Spleen (tissue), 11 donors: ENCODE measurements at regions not wholly inside any gene's neighbourhood (a gene's known extent, or its start where the extent isn't known, plus 50 kb on each side); places are given as distances from the start of the nearest gene placed in this dataset.

Experiments used
- DNase-seq: peaks from one replicate; pipeline ENCODE4 v3.0.0-alpha.2; 2020
- H3K27ac ChIP-seq, 8 donors: fragments of 200-600 bp; sonication (generic) in 7 of 8; 1 replicate in 4 of 8; 2 replicates in 4 of 8; pipeline versions ENCODE4 v1.5.0 to v1.8.0; 2016 to 2021; ENCODE audit warnings: inconsistent platforms in 4 of 8, mild to moderate bottlenecking in 4 of 8, moderate library complexity in 1 of 8
- H3K27me3 ChIP-seq, 7 donors: fragments of 200-600 bp; sonication (generic) in 6 of 7; replicated peaks in 1 of 7; 1 replicate in 4 of 7; 2 replicates in 3 of 7; pipeline versions ENCODE4 v1.5.0 to v1.8.0; 2016 to 2021; ENCODE audit warnings: inconsistent platforms in 3 of 7, mild to moderate bottlenecking in 1 of 7
- H3K36me3 ChIP-seq, 6 donors: fragments of 200-600 bp; sonication (generic) in 5 of 6; 1 replicate in 4 of 6; 2 replicates in 2 of 6; pipeline versions ENCODE4 v1.5.0 to v1.8.0; 2016 to 2021; ENCODE audit warnings: inconsistent platforms in 2 of 6
- H3K4me1 ChIP-seq, 6 donors: fragments of 200-600 bp; sonication (generic) in 5 of 6; 1 replicate in 3 of 6; 2 replicates in 3 of 6; pipeline versions ENCODE4 v1.5.0 to v1.8.0; 2016 to 2021; ENCODE audit warnings: inconsistent platforms in 3 of 6
- H3K4me3 ChIP-seq, 8 donors: fragments of 200-600 bp; sonication (generic) in 7 of 8; 1 replicate in 4 of 8; 2 replicates in 4 of 8; pipeline versions ENCODE4 v1.5.0 to v1.8.0; 2016 to 2021; ENCODE audit warnings: inconsistent platforms in 4 of 8, mild to moderate bottlenecking in 4 of 8, moderate library complexity in 2 of 8
- H3K9me3 ChIP-seq, 8 donors: fragments of 200-600 bp; sonication (generic) in 7 of 8; 1 replicate in 4 of 8; 2 replicates in 4 of 8; pipeline versions ENCODE4 v1.5.0 to v1.8.0; 2016 to 2021; ENCODE audit warnings: inconsistent platforms in 4 of 8
- POLR2A ChIP-seq, 3 donors: fragments of 450-650 bp; IDR thresholded peaks; one replicate each; pipeline ENCODE4 v1.5.1; 2017; ENCODE audit warnings: antibody characterized with exemption in 3 of 3, mild to moderate bottlenecking in 1 of 3
- POLR2AphosphoS5 ChIP-seq, 3 donors: sonication (generic); formaldehyde crosslinking; IDR thresholded peaks; one replicate each; pipeline ENCODE4 v1.5.1; 2017; ENCODE audit warnings: antibody characterized with exemption in 3 of 3
- WGBS, 5 donors: extraction: QIAGEN DNeasy Blood & Tissue Kit in 3 of 5; methylation state at CpG; one replicate each; pipeline versions ENCODE4 v1.1.5 to v1.1.7; 2013 to 2018; 5-methylcytosine and 5-hydroxymethylcytosine counted together
- intact Hi-C: fragments of 100-400 bp; cut with DNase I; formaldehyde crosslinking; loops from one replicate; pipeline ENCODE4 v1.15.0; 2023; ENCODE audit warnings: low total_unique reads
- TF ChIP-seq, protein P1 (sequence below), 11 experiments: fragments of 200-600 bp in 7 of 11; fragments of 450-650 bp in 4 of 11; sonication (generic) in 4 of 11; IDR thresholded peaks in 8 of 11; conservative IDR thresholded peaks in 3 of 11; 1 replicate in 7 of 11; 2 replicates in 4 of 11; pipeline versions ENCODE4 v1.4.0 to v1.8.0; 2016 to 2021; ENCODE audit warnings: antibody characterized with exemption in 11 of 11, inconsistent platforms in 4 of 11, mild to moderate bottlenecking in 1 of 11
- donor health status: healthy with polysubstance abuse.
- donor health status: DM: no; HTN: no; CAD: no; lungs with moderate emphysema.
- donor health status: DM: no; HTN: no; CAD: no.
- donor health status: Bipolar disorder and iron deficiency.
- donor health status: healthy.
- donor health status: DM: no; HTN: no; CAD: no.
- donor health status: DM: yes; HTN: yes; CAD: no.

DNA sequence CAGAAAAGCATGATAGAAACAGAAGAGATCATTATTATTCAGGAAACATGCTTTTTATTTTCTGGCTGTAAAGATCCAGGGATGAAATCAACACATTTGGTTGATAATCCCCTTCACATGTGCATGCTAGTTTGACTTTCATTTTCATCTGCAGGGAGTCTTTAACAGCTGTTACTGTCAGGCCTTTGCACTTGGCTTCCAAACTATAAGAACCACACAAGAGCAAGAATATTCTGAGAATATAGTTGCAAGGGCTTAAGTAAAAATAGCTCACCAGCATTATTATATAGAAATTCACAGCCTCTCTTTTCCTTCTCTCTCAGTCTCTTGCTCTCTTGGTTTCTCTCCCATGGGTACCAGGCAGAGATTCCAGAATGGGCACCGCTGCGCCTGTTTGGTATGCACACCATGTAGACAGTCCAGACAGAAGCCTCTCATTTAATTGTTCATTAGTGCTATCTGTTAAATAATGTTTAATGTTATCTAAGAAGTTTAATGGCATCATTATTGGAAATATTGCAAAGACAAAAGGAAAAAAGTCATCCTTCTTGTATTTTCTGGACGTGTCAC is 622.3 kb upstream of the PLXNA2 start:
- Histone ChIP-seq H3K27ac (no peak overlapping the region), H3K4me3 (no peak overlapping the region), H3K4me1 (no peaks in the 10 kb centered on the region), H3K27me3 (no peaks in the 10 kb centered on the region), H3K36me3 (no peaks in the 10 kb centered on the region), H3K9me3 (peaks cover 0 to 14% (median 4%) of the 10 kb centered on the region in 8 donors)
- DNase-seq = no peak
- WGBS, 5 donors = 82 to 95% (median 90%) methylated on average over 3 of the region's 3 CpGs
- TF ChIP-seq POLR2A (IDR thresholded peaks at IDR 0.05) (no peak), POLR2AphosphoS5 (IDR thresholded peaks at IDR 0.05) (no peak)
- TF ChIP-seq, protein P1, sequence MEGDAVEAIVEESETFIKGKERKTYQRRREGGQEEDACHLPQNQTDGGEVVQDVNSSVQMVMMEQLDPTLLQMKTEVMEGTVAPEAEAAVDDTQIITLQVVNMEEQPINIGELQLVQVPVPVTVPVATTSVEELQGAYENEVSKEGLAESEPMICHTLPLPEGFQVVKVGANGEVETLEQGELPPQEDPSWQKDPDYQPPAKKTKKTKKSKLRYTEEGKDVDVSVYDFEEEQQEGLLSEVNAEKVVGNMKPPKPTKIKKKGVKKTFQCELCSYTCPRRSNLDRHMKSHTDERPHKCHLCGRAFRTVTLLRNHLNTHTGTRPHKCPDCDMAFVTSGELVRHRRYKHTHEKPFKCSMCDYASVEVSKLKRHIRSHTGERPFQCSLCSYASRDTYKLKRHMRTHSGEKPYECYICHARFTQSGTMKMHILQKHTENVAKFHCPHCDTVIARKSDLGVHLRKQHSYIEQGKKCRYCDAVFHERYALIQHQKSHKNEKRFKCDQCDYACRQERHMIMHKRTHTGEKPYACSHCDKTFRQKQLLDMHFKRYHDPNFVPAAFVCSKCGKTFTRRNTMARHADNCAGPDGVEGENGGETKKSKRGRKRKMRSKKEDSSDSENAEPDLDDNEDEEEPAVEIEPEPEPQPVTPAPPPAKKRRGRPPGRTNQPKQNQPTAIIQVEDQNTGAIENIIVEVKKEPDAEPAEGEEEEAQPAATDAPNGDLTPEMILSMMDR (IDR thresholded peaks at IDR 0.05 in 8 of 11, conservative IDR thresholded peaks at IDR 0.05 in 3 of 11) = no peak
- intact Hi-C loops = no loop called here

DNA sequence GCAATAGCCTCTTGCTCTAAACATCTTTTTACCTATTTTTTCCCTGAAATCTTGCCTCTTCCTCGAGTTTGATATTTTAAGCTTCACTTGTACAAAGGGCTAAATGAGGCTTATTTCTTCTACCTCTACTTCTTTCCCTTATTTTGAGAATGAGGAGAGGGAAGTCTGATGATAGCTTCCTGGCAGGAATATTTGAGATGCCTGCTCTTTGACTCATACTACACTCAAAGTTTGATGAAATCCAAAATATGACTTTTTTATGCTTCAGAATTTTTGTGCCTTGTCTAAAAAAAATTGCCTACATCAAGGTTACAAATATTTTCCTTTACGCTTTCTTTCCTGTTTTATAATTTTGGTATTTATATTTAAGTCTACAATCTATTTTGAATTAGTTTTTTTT is 624.4 kb upstream of the PLXNA2 start:
- Histone ChIP-seq H3K36me3 (no peaks in the 10 kb centered on the region), H3K4me3 (no peak overlapping the region), H3K9me3 (peaks cover 0 to 15% (median 0%) of the 10 kb centered on the region in 8 donors), H3K27ac (no peak overlapping the region), H3K4me1 (no peaks in the 10 kb centered on the region), H3K27me3 (no peaks in the 10 kb centered on the region)
- WGBS, 5 donors = 28 to 80% (median 50%) methylated on average over 2 of the region's 2 CpGs
- intact Hi-C loops = no loop called here
- DNase-seq = no peak
- TF ChIP-seq, protein P1 (IDR thresholded peaks at IDR 0.05 in 8 of 11, conservative IDR thresholded peaks at IDR 0.05 in 3 of 11) = no peak
- TF ChIP-seq POLR2AphosphoS5 (IDR thresholded peaks at IDR 0.05) (no peak), POLR2A (IDR thresholded peaks at IDR 0.05) (no peak)

DNA sequence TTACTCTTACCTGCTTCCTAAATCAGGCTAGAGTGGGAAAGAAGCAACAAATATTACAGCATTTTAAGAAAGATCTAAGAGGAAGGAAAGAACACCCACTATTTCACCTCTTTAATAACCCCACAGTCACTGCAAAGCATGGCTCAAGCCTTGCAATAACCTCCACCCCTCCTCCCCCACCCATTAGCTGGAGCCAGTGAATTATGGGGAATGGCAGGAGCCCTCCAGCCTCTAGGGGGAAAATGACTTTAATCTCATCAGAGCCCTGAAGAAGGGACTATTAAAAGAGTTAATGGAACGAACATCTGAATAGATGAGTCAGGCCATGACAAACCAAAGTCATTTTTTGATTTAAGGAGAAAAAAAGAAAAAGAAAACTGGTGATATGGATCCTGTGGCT is 630.7 kb upstream of the PLXNA2 start:
- H3K4me1 ChIP-seq = no peaks in the 10 kb centered on the region
- DNase-seq = no peak
- no peaks in the 10 kb centered on the region for H3K27me3 ChIP-seq
- no peak overlapping the region for H3K4me3 ChIP-seq
- WGBS, 5 donors = 71 to 85% (median 74%) methylated on average over 1 of the region's 1 CpG
- intact Hi-C loops = no loop called here
- H3K36me3 ChIP-seq = no peaks in the 10 kb centered on the region
- peaks cover 0 to 15% (median 0%) of the 10 kb centered on the region in 8 donors for H3K9me3 ChIP-seq
- TF ChIP-seq, protein P1 (IDR thresholded peaks at IDR 0.05 in 8 of 11, conservative IDR thresholded peaks at IDR 0.05 in 3 of 11) = no peak
- TF ChIP-seq POLR2A (IDR thresholded peaks at IDR 0.05) (no peak), POLR2AphosphoS5 (IDR thresholded peaks at IDR 0.05) (no peak)
- no peak overlapping the region for H3K27ac ChIP-seq

DNA sequence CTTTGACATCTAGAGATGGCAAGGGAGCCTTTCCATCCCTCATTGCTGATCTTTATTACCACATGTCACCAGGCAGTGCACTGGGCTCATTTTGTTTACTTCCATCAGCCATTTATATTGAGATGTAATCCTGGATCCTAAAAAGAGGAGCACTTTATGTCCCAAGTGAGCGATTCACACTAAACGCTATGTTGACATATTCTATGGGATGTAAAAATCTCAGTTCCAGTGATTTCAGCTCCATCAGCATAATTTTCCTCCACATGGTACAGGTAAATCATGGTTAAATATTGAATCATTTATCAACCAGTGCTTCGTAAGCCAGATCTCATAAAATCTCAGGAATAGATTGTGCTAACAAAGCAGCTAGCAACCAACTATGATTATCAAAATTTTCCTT is 634.8 kb upstream of the PLXNA2 start:
- Histone ChIP-seq H3K36me3 (no peaks in the 10 kb centered on the region), H3K9me3 (no peaks in the 10 kb centered on the region), H3K4me1 (no peaks in the 10 kb centered on the region), H3K27me3 (no peaks in the 10 kb centered on the region), H3K4me3 (no peak overlapping the region), H3K27ac (no peak overlapping the region)
- intact Hi-C loops = no loop called here
- 59 to 95% (median 93%) methylated on average over 3 of the region's 3 CpGs for whole genome bisulfite sequencing, 5 donors
- no peak for DNase-seq
- TF ChIP-seq, protein P1 (IDR thresholded peaks at IDR 0.05 in 8 of 11, conservative IDR thresholded peaks at IDR 0.05 in 3 of 11) = no peak
- TF ChIP-seq POLR2AphosphoS5 (IDR thresholded peaks at IDR 0.05) (no peak), POLR2A (IDR thresholded peaks at IDR 0.05) (no peak)
